NCI-H524 (cell line): ENCODE measurements at regions not wholly inside any gene's neighbourhood (a gene's known extent, or its start where the extent isn't known, plus 50 kb on each side); places are given as distances from the start of the nearest gene placed in this dataset.
A peak's percentile ranks its signal among the peaks of the same experiment; 100 is the strongest.

Experiments
- DNase-seq, 2 experiments: peaks; one replicate each; lab custom pipeline; 2025; lab: John Stamatoyannopoulos, UW

GRCh38 chr12:39125566-39125965 is 220.2 kb upstream of the CPNE8 start:
- no peak for DNase-seq

- no peak for DNase-seq
Observed at GRCh38 chr12:39124768-39125167, 219.4 kb upstream of the CPNE8 start.

DNA sequence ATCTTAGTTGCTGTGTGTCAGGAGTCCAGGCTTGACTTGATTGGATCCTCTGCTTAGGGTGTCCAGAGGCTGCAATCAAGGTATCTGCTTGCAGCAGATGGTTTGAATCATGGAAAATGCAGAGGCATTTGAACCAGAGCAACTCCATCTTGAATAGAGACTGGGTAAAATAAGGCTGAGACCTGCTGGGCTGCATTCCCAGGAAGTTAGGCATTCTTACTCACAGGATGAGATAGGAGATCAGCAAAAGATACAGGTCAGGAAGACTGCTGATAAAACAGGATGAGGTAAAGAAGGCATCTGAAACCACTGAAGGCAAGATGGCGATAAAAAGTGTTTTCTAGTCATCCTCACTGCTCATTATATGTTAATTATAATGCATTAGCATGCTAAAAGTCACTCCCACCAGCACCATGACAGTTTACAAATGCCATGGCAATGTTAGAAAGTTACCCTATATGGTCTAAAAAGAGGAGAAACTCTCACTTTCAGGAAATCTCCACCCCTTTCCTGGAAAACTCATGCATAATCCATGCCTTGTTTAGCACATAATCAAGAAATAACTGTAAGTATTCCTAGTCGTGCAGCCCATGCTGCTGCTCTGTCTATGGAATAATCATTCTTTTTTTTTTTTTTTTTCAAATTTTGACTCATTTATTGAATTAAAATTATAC is 218.3 kb upstream of the CPNE8 start:
- DNase-seq: no peak

GRCh38 chr12:39122562-39123204 is 217.3 kb upstream of the CPNE8 start:
- DNase-seq: peak in 1 of 2 experiments; percentile 47

- no peak for DNase-seq
Observed at GRCh38 chr12:39116861-39117260, 211.5 kb upstream of the CPNE8 start.

DNA sequence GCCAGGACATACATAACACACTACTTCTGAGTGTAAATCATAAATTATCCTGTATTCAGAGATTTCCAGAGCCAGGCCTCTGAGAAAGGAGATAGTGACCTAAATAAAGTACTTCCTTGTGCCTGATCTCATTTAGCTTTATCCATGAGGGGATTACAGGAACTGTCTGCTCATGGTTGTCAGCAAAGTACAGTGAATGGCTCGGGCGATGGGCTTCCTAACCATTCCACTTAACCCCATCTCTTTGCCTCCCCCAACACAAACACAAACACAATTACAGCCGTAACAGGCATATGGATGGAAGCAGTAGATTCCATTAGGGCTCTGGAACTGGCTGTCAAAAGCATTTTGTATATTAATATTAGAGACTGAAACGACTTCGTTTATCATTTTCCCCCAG is 206.7 kb upstream of the CPNE8 start:
- DNase-seq: no peak

DNA sequence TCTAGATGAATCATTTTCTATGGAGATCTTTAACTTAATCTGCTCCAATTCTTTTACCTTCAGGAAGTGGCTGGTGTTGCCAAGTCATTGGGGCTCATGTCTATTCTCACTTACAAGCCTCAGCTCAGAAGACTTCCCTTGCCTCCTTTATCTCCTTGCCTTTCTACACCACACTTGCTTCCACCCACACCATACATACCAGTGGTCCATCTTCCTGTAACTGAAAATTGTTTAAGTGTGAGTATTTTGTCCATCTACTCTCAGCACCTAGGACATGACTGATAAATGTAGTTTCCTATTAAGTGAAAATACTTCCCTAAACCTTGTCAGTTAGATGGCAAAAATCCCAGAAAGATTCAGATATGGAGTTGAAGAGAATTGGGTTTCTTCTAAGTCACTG is 199.7 kb upstream of the CPNE8 start:
- DNase-seq: no peak

GRCh38 chr12:39103552-39104165 is 198.3 kb upstream of the CPNE8 start:
- DNase-seq: peak; percentile 45 to 71

DNA sequence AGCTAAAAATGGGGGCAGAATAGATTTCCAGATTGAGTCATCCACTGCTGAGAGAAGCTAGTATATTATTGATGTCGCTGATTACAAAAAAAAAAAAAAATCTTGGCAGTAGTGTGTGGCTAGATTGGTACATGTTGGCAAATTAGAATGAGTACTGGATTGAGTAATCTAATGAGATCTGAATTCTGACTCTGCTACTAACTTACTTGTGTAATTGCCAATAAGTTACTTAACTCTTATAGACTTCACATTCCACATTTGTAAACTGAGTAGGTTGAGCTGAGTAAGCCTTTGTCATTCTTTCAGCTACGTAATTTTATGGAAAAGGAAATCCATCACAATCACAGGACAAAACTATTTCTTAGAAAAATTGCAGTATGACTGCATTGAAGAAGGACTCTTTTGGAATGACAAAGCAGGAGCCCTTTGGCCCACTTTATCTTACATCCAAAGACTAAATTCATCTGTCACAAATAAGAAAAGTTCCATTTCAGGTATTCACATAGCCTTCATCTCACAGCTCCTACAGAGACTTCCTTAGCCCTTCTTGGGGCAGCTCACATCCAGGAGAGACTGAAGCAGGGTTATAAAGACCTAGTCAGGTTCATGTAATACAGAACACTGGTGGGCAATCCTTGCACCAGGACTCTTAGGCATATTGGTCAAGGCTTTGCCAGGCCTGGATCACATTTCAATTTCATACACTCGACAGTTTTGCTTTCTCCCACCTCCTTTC is 197.3 kb upstream of the CPNE8 start:
- no peak for DNase-seq

DNA sequence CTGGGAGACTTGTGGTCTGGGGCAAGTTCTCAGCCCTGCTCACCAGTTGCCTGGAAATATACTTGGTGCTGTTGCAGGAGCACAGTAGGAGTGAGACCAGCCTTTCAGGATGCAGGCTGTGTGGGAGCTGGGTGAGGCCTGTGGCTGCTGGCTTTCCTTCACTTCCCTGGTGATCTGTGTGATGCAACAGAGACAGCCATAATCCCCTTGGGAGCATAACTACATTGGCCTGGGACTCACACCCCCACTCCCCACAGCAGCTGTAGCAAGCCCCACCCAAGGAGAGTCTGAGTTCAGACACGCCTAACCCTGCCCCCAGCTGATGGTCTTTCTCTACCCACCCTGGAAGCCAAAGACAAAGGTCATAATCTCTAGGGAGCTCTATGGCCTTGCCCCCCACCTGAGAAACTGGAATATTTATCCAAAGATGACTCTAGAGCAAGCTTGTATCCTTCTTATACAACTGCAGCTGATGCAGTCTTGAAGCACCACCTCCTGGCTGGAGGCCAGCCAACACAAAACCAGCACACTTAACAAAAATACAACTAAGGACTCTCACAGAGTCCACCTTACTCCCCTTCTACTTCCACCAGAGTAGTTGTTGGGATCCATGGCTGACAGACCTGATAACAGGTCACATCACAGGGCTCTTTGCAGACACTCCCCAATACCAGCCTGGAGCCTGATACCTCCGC is 190.4 kb upstream of the CPNE8 start:
- no peak for DNase-seq

- no peak for DNase-seq
Observed at GRCh38 chr12:39081910-39082309, 176.5 kb upstream of the CPNE8 start.

DNA sequence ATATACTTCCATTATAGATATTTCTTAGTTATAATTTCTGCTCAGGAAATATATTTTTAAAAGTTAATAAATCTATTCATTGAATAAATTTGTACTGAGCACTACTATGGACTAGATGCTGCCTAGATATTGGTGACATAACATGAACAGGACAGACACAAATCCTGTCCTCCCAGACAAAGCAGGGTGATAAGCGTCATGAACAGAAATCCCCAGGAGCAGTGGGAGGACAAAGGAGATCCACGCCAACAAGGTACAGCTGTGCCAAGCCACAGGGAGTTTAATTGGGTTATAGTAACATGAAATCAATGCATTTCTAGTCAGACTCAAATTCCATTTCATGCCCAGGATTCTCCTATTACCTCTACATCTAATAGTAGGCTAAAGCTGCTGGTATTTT is 171.8 kb upstream of the CPNE8 start:
- DNase-seq: no peak

- DNase-seq: no peak
Observed at GRCh38 chr12:39074063-39074462, 168.7 kb upstream of the CPNE8 start.

GRCh38 chr12:39072658-39073057 is 167.3 kb upstream of the CPNE8 start:
- DNase-seq: no peak

DNA sequence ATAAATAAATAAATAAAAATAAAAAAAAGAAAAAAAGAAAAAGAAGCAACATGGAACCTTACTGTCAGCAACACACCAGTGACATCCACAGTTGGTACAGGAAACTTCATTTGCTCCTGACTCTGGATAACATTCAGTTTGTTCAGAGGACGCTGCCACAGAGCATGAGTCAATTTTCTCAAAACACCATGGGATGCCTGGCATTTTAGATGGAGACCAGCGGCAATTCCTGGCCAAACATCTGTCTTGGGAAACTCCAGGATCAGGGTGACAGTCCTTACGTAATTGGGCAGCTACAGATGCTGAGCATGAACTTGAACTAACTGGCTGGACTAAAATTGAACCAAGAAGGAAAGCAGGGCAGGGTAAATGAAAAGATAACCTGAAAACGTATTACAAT is 166.2 kb upstream of the CPNE8 start:
- DNase-seq: no peak

- DNase-seq: no peak
Observed at GRCh38 chr12:39070775-39071174, 165.4 kb upstream of the CPNE8 start.

- DNase-seq: no peak
Observed at GRCh38 chr12:39065455-39065854, 160.1 kb upstream of the CPNE8 start.

DNA sequence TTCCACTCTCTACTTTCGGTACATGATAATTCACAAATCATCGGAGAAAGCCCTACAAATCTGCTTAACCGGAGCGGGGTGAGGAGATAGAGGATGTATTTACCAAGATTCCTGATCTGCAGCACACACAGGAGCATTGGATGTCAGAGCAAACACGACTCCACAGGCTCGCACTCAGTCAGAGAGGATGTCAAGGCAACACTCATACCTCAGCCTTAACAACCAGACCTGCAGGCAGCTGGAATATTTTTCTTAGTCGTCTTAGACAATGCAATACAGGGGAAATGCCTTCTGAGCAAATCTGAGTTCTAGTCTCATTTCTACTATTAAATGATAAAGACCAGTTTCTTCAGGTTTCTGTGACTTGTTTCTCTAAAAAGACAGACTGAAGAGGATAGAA is 159.3 kb upstream of the CPNE8 start:
- no peak for DNase-seq

DNA sequence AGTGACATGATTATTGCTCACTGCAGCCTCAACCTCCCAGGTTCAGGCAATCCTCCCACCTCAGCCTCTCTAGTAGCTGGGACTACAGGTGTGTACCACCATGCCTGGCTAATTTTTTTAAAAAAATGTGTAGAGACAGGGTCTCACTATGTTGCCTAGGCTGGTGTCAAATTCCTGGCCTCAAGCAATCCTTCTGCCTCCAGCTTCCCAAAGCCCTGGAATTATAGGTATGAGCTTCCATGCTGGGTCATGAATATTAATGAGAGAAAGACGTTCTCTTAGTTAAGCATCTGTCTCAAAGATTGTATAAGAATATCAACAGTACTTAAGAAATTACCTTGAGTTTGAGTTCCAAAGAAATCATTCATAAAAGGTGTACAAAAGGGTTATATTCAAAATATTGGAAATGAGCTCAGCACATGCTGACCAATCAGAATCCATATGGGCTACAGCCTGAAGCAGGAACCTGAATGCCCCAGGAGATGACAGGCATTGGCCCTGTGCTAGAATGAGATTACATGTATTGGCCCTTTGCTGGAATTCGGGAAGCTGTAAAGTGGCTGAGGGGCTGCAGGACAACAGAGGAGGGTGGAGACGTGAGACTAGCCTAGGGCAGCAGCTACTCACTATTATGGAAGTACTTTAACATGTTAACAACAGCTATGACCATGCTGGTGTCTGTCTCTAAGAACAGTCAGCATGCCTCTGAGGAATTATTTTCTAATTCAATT is 157.0 kb upstream of the CPNE8 start:
- no peak for DNase-seq

- DNase-seq: no peak
Observed at GRCh38 chr12:39061576-39061975, 156.2 kb upstream of the CPNE8 start.

- DNase-seq: no peak
Observed at GRCh38 chr12:39048395-39048794, 143.0 kb upstream of the CPNE8 start.
